Sigmoid colon (tissue), 6 donors: ENCODE measurements at regions not wholly inside any gene's neighbourhood (a gene's known extent, or its start where the extent isn't known, plus 50 kb on each side); places are given as distances from the start of the nearest gene placed in this dataset.

Experiments used
- DNase-seq: peaks from one replicate; pipeline ENCODE4 v3.0.0-alpha.2; 2019
- H3K27ac ChIP-seq, 4 donors: fragments of 200-600 bp; sonication (generic); one replicate each; pipeline ENCODE4 v1.5.1; 2016 to 2019; ENCODE audit warnings: mild to moderate bottlenecking in 1 of 4
- H3K27me3 ChIP-seq, 3 donors: fragments of 200-600 bp; sonication (generic); one replicate each; pipeline ENCODE4 v1.5.1; 2019; ENCODE audit warnings: mild to moderate bottlenecking in 1 of 3
- H3K36me3 ChIP-seq, 4 donors: fragments of 200-600 bp; sonication (generic); one replicate each; pipeline ENCODE4 v1.5.1; 2016 to 2019
- H3K4me1 ChIP-seq, 4 donors: fragments of 200-600 bp; sonication (generic); one replicate each; pipeline ENCODE4 v1.5.1; 2017 to 2019
- H3K4me3 ChIP-seq, 4 donors: fragments of 200-600 bp; sonication (generic); one replicate each; pipeline ENCODE4 v1.5.1; 2017 to 2019; ENCODE audit warnings: mild to moderate bottlenecking in 2 of 4, moderate library complexity in 1 of 4
- H3K9me3 ChIP-seq, 4 donors: fragments of 200-600 bp in 3 of 4; sonication (generic) in 3 of 4; one replicate each; pipeline versions ENCODE4 v1.5.1 to v1.6.1; 2013 to 2019
- EP300 ChIP-seq, 4 donors: sonication (generic); formaldehyde crosslinking; IDR thresholded peaks; one replicate each; pipeline ENCODE4 v1.6.1; 2017; ENCODE audit warnings: antibody characterized with exemption in 4 of 4
- POLR2A ChIP-seq, 2 donors: fragments of 450-650 bp; IDR thresholded peaks; one replicate each; pipeline ENCODE4 v1.6.1; 2016; ENCODE audit warnings: antibody characterized with exemption in 2 of 2, mild to moderate bottlenecking in 2 of 2, moderate library complexity in 2 of 2
- POLR2AphosphoS5 ChIP-seq, 4 donors: sonication (generic); formaldehyde crosslinking; IDR thresholded peaks; one replicate each; pipeline ENCODE4 v1.6.1; 2017; ENCODE audit warnings: antibody characterized with exemption in 4 of 4
- WGBS, 2 donors: extraction: QIAGEN DNeasy Blood & Tissue Kit; methylation state at CpG; one replicate each; pipeline ENCODE4 v1.1.7; 2013; 5-methylcytosine and 5-hydroxymethylcytosine counted together
- intact Hi-C: fragments of 100-400 bp; cut with DNase I; formaldehyde crosslinking; loops from one replicate; pipeline ENCODE4 v1.15.1; 2023
- TF ChIP-seq, protein P1 (sequence below), 4 experiments: fragments of 450-650 bp in 3 of 4; fragments of 200-600 bp in 1 of 4; IDR thresholded peaks; one replicate each; pipeline ENCODE4 v1.5.1; 2016 to 2019; ENCODE audit warnings: antibody characterized with exemption in 4 of 4, mild to moderate bottlenecking in 3 of 4, moderate library complexity in 2 of 4
- donor health status: healthy with polysubstance abuse.
- donor health status: healthy.

DNA sequence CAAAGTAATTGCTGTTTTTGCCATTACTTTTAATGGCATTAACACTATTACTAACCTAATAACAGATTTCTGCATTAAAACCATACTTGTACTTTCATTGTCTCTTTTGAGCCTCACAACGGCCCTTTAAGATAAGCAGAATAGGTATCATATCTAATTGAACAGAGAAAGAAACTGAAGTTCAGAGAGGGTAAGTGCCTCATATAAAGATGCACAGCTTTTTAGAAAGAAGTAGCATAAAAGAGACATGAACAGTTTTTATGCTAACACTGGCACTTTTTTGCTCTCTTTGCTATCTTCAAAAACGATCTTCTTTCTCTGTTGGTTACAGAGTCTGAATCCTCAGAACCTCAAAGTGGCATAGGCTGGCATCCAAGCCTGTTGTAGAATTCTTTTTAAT lies 102.9 kb upstream of the OR5AK2 start:
- TF ChIP-seq POLR2A (IDR thresholded peaks at IDR 0.05) (no peak), POLR2AphosphoS5 (IDR thresholded peaks at IDR 0.05) (no peak), EP300 (IDR thresholded peaks at IDR 0.05) (no peak)
- TF ChIP-seq, protein P1, sequence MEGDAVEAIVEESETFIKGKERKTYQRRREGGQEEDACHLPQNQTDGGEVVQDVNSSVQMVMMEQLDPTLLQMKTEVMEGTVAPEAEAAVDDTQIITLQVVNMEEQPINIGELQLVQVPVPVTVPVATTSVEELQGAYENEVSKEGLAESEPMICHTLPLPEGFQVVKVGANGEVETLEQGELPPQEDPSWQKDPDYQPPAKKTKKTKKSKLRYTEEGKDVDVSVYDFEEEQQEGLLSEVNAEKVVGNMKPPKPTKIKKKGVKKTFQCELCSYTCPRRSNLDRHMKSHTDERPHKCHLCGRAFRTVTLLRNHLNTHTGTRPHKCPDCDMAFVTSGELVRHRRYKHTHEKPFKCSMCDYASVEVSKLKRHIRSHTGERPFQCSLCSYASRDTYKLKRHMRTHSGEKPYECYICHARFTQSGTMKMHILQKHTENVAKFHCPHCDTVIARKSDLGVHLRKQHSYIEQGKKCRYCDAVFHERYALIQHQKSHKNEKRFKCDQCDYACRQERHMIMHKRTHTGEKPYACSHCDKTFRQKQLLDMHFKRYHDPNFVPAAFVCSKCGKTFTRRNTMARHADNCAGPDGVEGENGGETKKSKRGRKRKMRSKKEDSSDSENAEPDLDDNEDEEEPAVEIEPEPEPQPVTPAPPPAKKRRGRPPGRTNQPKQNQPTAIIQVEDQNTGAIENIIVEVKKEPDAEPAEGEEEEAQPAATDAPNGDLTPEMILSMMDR (IDR thresholded peaks at IDR 0.05), result no peak

GRCh38 chr11:56885177-56885576 lies 103.5 kb upstream of the OR5AK2 start:
- Histone ChIP-seq H3K36me3 (no peaks in the 10 kb centered on the region), H3K27ac (no peak overlapping the region), H3K27me3 (no peaks in the 10 kb centered on the region), H3K4me1 (no peaks in the 10 kb centered on the region), H3K4me3 (no peak overlapping the region), H3K9me3 (no peaks in the 10 kb centered on the region)
- WGBS, 2 donors, result 8 to 30% methylated on average over 1 of the region's 1 CpG
- intact Hi-C loops, result no loop called here
- no peak for DNase-seq
- TF ChIP-seq POLR2A (IDR thresholded peaks at IDR 0.05) (no peak), EP300 (IDR thresholded peaks at IDR 0.05) (no peak), POLR2AphosphoS5 (IDR thresholded peaks at IDR 0.05) (no peak)
- TF ChIP-seq, protein P1 (IDR thresholded peaks at IDR 0.05), result no peak

More for the DNA sequence above, 102.9 kb upstream of the OR5AK2 start:
- H3K9me3 ChIP-seq, result no peaks in the 10 kb centered on the region
- WGBS, 2 donors, result 15 to 60% methylated on average over 2 of the region's 2 CpGs
- H3K4me3 ChIP-seq, result no peak overlapping the region
- no peak for DNase-seq
- H3K27me3 ChIP-seq, result no peaks in the 10 kb centered on the region
- H3K36me3 ChIP-seq, result no peaks in the 10 kb centered on the region
- intact Hi-C loops, result no loop called here
- H3K27ac ChIP-seq, result no peak overlapping the region
- no peaks in the 10 kb centered on the region for H3K4me1 ChIP-seq

- intact Hi-C loops, result no loop called here
Measured at GRCh38 chr11:56883371-56883987, 105.2 kb upstream of the OR5AK2 start.

GRCh38 chr11:56876621-56877275 lies 112.0 kb upstream of the OR5AK2 start:
- Histone ChIP-seq H3K27ac (no peak overlapping the region), H3K4me1 (no peaks in the 10 kb centered on the region), H3K9me3 (no peaks in the 10 kb centered on the region), H3K27me3 (no peaks in the 10 kb centered on the region), H3K36me3 (no peaks in the 10 kb centered on the region), H3K4me3 (no peak overlapping the region)
- intact Hi-C loops, result no loop called here
- DNase-seq, result no peak
- WGBS, 2 donors, result 71 to 81% methylated on average over 3 of the region's 3 CpGs
- TF ChIP-seq POLR2AphosphoS5 (IDR thresholded peaks at IDR 0.05) (no peak), POLR2A (IDR thresholded peaks at IDR 0.05) (no peak), EP300 (IDR thresholded peaks at IDR 0.05) (no peak)
- TF ChIP-seq, protein P1 (IDR thresholded peaks at IDR 0.05), result no peak

More at GRCh38 chr11:56883371-56883987, 105.2 kb upstream of the OR5AK2 start:
- WGBS, 2 donors, result 86 to 92% methylated on average over 9 of the region's 9 CpGs
- Histone ChIP-seq H3K9me3 (no peaks in the 10 kb centered on the region), H3K4me3 (no peak overlapping the region), H3K27me3 (no peaks in the 10 kb centered on the region), H3K27ac (no peak overlapping the region), H3K4me1 (no peaks in the 10 kb centered on the region), H3K36me3 (no peaks in the 10 kb centered on the region)
- TF ChIP-seq POLR2A (IDR thresholded peaks at IDR 0.05), result no peak
- TF ChIP-seq, protein P1 (IDR thresholded peaks at IDR 0.05), result no peak
- TF ChIP-seq POLR2AphosphoS5 (IDR thresholded peaks at IDR 0.05), result no peak
- TF ChIP-seq EP300 (IDR thresholded peaks at IDR 0.05), result no peak
- no peak for DNase-seq
